ENCODE measurements at regions not wholly inside any gene's neighbourhood (a gene's known extent, or its start where the extent isn't known, plus 50 kb on each side); places are given as distances from the start of the nearest gene placed in this dataset.

DNA sequence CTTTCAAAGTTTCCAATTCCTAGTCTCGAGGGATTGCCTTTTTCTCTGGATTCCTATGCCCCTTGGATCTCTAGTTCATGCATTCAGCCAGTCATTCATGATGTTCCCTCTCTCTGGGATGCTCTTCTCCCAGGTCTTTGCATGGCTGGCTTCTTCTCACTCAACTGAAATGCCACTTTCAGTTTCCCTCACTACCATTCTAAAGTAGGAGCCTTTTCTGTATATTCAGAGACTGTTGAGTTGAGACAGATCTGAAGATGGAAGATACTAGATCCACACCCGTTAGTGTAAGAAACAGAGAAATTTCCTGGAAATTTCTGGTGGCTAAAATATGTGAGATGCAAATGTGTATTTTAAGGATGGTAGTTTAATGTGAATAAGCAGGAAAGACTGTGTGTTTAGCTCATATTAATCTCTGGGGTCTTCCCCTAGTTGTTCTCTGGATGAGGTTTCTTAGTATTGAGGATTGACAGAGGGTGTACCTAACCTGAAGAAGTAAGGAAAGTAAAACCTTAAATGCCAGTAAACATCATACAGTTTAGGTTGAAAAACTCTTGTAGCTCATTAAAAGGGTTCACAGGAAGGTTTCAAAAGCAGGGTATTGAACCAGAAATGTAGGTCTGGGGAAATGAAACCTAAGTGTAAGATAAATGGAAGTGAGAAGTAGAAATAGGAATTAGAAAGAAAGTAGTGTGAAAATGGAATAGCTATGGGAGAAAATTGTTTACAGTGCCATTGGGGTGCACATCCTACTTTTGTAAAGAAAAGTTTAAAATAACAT lies 331.3 kb downstream of the NDFIP2 start:
- Mint-ChIP-seq H3K4me3 (no peak overlapping the region), H3K36me3 (ENCODE audit: insufficient read depth in 1 of 3, low read depth in 3 of 3) (peaks cover 0 to 5% (median 0%) of the 10 kb centered on the region in 3 experiments; a peak in 1 of 7 replicates), H3K9me3 (peaks cover 0 to 8% of the 10 kb centered on the region in 2 experiments; a peak in 2 of 5 replicates), H3K27me3 (ENCODE audit: low read depth) (no peaks in the 10 kb centered on the region), H3K27ac (no peak overlapping the region), H3K4me1 (peaks cover 22 to 25% of the 10 kb centered on the region in 2 experiments)
- Histone ChIP-seq H2BK120ac (ENCODE audit: low read depth, low read length, poor library complexity, severe bottlenecking) (no peak overlapping the region), H2BK15ac (ENCODE audit: low read depth, low read length) (no peak overlapping the region), H2BK5ac (ENCODE audit: insufficient read length, low read length) (no peak overlapping the region), H3K56ac (ENCODE audit: insufficient read length, low read depth, low read length) (no peak overlapping the region), H3K27ac (ENCODE audit: insufficient read length, low read depth, low read length) (no peak overlapping the region), H3K27me3 (ENCODE audit: insufficient read depth, low read length) (no peaks in the 10 kb centered on the region), H3K23me2 (ENCODE audit: insufficient read length, low read depth, low read length, poor library complexity, severe bottlenecking) (no peaks in the 10 kb centered on the region), H3K9ac (ENCODE audit: extremely low read depth, insufficient read length, low read length) (no peak overlapping the region), H3K4ac (ENCODE audit: low read depth, low read length) (no peak overlapping the region), H2AK5ac (ENCODE audit: insufficient read length, low read length) (no peak overlapping the region), H3K23ac (ENCODE audit: insufficient read length, low read depth, low read length) (no peak overlapping the region), H3K79me1 (ENCODE audit: insufficient read depth, low read depth, low read length, poor library complexity, severe bottlenecking) (no peaks in the 10 kb centered on the region), H4K5ac (ENCODE audit: insufficient read length, low read depth, low read length) (no peak overlapping the region), H3K4me2 (ENCODE audit: insufficient read depth, insufficient read length, low read length) (no peak overlapping the region), H2AFZ (ENCODE audit: low read length) (no peak overlapping the region), H4K20me1 (ENCODE audit: control insufficient read depth, insufficient read depth, insufficient read length) (no peaks in the 10 kb centered on the region), H3T11ph (ENCODE audit: low read length) (no peak overlapping the region), H2BK12ac (ENCODE audit: insufficient read length, low read depth, low read length) (no peak overlapping the region), H3K14ac (ENCODE audit: insufficient read depth, low read length) (no peak overlapping the region), H3K79me2 (ENCODE audit: insufficient read depth, low read length) (no peaks in the 10 kb centered on the region), H3K9me3 (ENCODE audit: control insufficient read depth, low read depth, low read length) (no peaks in the 10 kb centered on the region), H3K18ac (ENCODE audit: insufficient read length, low read depth, low read length) (no peak overlapping the region), H3K4me1 (ENCODE audit: insufficient read depth, low read length) (peaks cover 9% of the 10 kb centered on the region), H4K8ac (replicated peaks; ENCODE audit: insufficient read length, low read depth, low read length) (no peak overlapping the region), H4K91ac (ENCODE audit: insufficient read length, low read depth, low read length) (no peak overlapping the region), H2BK20ac (ENCODE audit: low read depth, low read length, poor library complexity, severe bottlenecking) (no peak overlapping the region)
- no CpG with 5 or more reads among the region's 2 CpGs for WGBS (ENCODE audit: extremely low coverage, insufficient read length, low lambda C conversion rate)
- no peak for DNase-seq
- no peak for TF ChIP-seq CTCF (conservative IDR thresholded peaks at IDR 0.05)
